ENCODE measurements at regions not wholly inside any gene's neighbourhood (a gene's known extent, or its start where the extent isn't known, plus 50 kb on each side); places are given as distances from the start of the nearest gene placed in this dataset.
"Not testable (repeated sequence)": the region's sequence is repeated elsewhere in the genome, so short reads cannot be mapped to it uniquely, and the experiment has no call there.

DNA sequence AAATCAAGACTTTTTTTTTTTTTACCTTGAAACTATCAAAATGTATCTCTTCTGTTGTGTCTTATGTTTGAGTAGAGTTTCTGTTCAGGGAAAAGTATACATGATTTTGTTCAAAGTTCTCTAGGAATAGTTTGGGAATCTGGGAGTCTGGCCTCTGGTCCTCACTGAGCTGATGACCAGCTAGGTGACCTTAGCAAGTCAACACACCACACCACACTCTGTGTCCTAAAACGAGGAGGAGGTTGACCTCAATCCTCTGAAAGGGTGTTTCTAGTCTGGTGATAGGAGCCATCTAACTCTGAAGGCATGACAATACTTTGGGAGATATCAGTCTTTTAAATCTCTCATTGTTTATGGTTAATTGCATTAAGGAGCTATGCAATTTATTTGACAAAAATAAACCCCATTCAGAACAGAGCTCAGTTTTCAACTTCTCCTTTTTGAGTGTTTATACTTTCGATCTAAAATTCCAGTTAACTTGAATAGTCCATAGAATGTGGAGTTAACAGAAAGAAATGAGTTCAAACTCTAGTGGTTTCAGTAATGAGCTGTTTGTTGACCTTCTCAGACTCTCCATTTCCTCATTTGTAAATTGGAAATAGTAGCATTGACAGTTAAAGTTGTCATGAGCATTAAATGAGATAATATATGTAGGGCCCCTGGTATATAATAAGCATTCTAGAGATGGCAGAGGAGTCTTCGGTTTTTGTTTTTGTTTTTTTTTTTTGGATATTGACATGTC, 112.2 kb upstream of the LRRN1 start:
- no peak for DNase-seq

DNA sequence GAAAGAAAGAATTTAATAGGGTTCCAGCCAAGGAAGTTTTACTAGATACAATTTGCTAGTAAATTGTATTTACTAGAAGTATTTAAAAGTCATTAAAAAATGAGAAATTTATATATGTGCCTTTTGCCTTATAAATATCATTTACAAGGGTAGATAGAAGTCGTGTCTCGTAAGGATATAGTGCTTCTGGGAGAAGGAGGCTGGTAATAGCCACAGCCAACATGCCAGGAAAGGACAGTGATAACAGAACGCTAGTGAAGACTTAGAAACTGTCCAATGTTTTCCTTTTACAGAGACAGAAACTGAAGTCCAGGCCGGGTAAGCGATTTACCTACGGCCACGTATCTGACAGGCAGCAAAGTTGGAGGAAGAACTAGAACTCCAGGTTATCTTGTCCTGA, 113.5 kb upstream of the LRRN1 start:
- DNase-seq: no peak

DNA sequence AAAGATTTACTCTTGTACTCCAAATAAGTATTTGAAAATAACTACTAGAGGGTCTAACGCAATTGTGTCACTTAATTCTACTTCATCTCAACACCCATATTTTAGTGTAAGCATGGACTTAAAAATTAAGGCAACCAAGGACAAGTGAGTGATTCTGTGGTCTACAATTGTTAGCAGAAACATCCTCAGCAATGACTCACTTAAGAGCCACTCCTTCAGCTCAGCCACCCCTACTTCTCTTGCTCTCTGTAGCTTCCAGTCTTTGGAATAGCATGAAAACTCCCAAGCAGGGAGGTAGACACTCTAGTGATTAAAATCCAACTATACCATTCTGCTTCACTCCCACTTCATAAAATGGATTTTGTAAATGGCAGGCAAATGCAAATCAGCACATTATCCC, 116.0 kb upstream of the LRRN1 start:
- DNase-seq: no peak

DNA sequence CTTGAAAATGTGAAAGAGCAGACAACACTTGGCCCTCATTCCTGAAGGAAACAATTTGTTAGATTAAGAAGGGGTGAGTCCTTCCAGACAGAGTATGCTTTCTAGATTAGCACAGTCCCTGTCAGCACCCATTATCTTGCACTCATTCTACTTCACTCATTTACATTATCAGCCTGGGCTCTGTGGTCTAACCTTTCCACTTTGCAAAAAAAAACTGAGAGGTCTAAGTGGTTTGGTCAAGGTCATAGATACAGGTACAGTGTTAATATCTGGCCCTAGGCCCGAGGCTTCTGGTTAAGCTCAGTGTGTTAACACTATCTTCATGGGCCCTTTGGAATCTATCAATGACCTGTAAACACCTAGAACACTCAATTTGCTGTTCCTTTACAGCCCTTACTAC, 123.4 kb upstream of the LRRN1 start:
- DNase-seq: no peak

DNA sequence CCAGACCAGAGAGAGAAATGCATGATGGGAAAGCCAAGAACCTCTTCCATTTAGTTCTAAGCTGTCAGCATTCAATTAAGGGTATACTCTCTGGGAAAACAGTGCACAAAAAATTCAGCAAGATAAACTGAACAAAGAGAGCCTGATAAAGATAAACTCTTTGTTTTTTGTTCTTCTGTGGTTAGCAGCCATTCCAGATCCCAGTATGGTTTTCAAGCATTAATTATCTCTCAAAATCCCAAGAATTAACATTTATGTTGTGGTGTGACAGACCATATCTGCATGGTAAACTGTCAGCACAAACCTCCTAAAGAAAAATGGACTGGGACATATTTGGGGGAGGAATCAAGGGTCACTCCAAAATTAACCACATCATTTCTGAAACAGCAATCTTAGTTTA, 124.0 kb upstream of the LRRN1 start:
- DNase-seq: no peak

DNA sequence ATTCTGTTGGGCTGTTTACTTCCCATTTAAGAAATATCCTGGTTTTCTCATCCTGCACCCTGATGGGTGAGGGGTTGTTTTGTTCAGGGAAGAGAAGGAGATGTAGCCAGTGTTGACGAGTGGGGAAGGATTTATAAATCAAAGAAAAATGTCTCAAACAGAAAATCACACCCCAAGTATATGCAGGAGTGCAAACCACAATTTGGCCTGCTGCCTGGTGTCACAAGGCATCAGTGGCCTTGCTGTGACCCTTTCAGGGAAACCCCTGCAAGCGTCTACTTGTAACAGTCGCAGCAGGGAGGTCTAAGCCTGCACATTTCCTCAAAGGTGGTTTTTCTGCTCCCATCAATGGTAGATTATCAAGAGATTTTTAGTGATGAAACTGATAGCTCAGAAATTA, 132.6 kb upstream of the LRRN1 start:
- no peak for DNase-seq

DNA sequence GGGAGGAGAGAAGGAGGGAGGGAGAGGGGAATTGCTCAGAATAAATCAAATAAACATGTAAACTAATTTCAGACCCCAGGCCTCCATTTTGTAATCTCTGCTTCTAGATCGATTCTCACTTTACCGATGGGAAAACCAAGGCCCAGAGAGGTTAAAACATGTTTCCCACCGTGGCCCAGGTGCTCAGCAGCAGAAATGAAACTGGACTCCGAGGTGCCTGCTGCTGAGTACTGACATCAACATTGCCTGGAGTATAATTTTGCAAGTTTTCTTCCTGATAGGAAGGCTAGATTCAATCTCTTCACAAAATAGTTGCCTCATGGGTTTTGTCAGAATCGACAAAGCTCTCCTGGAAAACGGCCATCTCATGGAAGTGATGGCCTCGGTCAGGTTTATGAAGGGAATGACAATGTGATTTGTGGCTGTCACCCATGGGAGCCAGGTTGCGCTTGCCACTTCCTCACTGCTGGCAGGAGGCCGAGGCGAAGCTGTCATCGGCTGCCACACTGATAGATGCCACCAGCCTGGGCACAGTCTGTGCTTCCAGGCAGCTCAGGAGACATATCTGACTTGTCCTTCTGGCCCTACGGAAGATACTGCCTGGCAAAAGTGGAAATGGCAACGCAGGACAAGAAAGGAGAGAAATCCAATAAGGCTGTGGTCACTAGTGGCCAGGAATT, 133.1 kb upstream of the LRRN1 start:
- no peak for DNase-seq

DNA sequence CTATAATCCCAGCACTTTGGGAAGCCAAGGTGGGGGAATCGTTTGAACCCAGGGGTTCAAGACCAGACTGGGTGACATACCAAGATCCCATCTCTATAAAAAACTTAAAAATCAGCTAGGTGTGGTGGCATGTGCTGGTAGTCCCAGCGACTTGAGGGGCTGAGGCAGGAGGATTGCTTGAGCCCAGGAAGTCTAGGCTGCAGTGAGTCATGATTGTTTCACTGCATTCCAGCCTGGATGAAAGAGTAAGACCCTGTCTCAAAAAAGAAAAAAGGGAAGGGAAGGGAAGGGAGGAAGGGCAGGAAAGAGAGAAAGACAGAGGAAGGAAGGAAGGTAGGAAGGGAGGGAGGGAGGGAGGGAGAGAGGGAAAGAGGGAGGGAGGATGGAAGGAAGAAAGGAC, 133.7 kb upstream of the LRRN1 start:
- no peak for DNase-seq

DNA sequence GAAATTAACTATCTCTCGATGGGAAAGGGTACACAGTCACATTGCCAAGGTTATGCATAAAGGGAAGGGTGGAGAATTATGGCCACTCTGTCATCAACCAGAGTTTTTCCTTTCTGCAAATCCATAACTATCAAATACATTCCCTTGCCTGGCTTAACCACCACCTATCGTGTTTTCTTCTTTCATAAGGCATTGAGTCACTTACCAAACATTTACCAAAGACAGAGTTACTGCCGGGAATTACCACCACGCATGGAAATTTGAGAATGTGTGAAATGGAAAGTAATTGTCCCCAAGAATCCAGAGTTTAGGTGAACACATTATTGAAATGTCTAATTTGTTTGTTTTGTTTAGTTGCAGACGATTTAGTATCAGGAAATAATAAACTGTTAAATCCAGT, 134.3 kb upstream of the LRRN1 start:
- no peak for DNase-seq

DNA sequence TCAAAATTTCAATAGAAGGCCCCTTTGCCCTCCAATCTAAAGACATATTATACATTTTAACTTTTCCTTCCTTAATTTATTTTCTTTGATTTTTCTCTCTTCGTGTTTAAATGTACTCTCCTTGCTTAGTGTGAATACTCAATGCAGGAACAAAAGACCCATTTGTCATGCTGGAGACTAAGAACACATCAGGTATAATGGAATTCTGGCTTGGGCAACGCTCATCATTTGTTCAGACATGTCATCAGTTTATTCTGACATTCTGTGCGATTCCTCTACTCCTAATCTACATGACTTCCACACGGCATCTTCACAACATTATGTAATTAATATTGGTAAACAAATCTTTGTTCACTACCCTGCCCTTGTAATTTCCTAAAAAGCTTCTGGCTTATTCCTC, 136.6 kb upstream of the LRRN1 start:
- no peak for DNase-seq

DNA sequence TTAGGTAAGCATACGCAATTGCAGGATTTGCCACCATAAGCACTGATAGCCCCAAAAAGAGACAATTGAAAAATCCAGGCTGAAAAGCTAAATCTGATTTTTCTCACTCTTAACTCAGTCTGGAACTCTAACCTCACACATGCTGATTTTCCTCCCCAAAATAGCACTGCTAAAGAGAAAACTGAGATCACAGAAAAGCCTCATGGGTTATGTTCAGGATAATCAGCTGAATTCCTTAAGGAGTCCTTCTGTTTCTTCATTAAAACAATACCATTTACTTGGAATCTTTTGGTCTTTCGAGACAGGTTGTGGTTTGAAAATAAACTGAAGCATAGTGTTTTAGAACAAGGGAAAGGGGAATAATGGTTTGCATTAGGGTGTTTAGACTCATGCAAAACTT, 144.3 kb upstream of the LRRN1 start:
- no peak for DNase-seq

DNA sequence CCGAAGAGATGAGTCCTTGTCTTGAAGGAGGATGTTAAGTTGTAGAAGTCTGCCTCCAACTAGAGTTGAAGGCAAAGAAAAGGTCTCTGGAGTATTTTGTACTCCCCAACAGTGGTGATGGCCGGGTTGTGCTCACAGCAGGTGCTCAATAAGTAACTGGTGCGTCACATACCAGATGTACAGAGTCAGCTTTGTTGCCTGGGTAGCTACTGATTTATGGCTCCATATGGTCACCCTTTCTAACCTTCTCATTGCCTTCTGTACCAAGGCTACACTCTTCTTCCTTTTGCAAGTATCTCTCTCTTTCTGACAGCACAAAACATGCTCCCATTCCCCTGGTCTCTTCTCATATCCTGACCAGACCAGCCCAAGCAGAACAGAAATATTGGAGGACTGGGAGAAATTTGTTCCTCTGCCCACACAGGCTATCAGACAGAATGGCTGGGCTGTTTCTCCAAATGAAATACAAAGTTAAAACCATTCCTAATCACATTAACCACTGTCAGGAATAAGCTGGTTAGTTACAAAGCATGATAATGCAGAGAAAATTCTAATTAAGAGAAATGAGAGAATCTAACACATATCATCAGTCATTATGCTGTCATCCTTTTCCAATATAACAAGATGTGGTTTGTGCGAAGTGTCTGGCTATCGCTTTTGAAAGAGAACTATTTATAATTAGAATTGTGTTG, 150.1 kb upstream of the LRRN1 start:
- DNase-seq: no peak

DNA sequence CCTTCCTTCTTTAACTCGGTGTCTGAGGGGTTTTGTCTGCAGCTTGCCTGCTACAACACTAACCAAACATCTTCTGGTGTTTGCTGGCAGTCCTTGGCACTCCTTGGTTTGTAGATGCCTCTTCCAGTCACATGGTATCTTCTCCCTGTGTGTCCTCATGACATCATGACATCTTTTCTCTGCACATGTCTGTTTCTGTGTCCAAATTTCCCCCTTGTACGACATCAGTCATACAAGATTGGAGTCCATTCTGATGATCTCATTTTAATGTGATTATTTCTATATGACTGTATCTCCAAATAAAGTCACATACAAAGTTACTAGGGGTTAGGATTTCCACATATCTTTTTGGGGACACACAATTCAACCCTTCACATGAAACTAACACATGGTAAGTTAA, 152.3 kb upstream of the LRRN1 start:
- no peak for DNase-seq

DNA sequence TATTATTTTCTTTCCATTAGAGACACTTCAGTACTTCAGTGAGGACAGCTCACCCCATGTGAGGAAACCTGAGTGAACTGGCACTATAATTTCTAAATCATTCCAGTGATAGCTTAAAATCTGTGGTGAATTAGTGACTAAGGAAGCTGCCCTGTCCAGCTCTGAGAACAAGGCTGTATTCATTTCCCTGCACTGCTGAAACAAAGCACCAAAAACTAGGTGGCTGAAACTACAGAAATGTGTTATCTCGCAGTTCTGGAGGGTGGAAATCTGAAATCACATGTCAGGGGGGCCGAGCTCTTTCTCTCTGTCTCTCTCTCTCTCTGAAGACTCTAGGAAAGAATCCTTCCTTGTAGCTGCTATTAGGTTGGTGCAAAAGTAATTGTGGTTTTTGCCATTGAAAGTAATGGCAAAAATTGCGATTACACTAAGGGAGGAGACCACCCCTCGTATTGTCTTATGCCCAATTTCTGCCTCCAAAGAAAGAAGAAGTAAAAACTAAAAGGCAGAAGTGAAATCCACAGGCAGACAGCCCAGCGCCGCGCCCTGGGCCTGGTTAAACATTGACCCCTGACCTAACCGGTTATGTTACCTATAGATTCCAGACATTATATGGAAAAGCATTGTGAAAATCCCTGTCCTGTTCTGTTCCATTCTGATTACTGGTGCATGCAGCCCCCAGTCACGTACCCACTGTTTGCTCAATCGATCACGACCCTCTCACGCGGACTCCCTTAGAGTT, 153.0 kb upstream of the LRRN1 start:
- not testable (repeated sequence) for DNase-seq

DNA sequence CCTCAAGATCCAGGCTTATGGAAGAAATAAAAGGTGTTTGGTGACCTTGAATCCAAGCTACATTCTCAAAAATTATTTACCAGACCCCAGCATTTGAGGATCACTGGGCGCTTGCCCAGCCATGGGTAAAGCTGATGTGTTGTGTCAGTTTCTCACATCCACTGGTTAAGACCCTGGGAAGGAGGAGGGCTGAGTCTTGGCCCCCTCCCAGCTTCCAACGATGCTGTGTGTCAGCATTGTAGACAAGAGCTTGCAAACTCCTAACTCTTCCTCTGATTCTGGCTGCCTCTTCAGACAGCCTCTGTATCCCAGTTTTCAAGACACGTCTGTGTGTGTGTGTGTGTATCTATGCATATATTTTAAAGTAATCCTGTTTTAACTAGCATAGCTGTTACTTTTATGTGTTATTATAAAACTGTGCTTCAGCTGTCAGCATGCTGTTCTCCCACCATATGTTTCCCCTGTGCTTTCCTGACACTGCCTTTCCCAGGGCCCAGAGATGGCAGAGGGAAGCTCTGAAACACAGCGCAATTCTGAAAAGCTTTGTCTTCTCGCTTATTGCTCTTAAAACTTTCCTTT, 157.3 kb upstream of the LRRN1 start:
- no peak for DNase-seq

DNA sequence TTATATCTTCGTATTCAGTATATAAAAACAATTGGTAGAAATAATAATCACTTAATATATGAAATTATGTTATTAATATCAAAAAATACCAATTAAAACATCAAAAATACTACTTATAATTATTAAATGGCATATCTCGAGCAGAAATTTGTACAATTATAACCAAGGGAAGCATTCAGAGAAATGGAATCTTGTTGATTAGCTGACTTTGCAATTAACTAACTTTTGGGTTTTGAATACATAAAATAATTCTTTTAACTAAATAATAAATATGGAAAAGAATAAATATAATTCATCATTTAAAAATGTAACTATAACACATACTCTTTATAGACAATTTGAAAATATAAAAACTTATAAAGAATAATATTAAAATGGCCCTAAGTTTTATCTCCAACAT, 160.2 kb upstream of the LRRN1 start:
- no peak for DNase-seq

DNA sequence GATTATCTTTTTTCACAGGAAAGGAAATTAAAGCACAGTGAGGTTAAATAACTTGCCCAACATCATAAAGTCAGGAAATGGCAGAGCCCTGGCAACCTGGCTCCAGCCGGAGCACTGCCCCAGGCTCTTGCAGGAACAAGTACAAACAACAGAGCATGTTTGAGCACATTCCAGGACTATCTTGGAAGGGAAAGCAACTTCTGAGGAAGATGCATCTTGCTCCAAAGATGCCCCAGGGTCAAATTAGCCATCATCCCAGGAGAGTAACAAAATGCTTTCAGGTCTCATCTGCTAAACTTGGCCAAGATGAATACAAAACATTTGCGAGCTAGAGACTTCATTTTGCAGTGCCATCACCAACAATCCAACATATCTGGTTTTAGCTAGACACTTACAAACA, 162.4 kb upstream of the LRRN1 start:
- no peak for DNase-seq

DNA sequence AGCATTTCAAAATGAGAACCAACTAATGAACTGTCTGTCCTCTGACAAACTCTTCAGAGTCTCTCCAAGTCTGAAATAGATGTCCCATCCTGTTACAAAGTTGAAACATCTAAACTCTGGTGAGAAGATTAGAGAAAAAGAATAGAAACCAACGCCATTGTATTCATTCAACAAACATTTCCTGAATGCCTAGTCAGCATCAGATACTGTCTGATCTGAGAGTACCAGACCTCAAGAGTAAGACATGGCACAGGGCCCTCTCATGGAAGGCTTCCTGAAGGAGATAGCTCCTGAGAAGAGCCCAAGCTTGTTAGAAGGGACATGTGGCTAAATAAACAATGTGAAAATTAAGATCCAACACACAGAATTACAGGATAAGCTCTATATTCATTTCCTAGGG, 164.1 kb upstream of the LRRN1 start:
- DNase-seq: no peak

DNA sequence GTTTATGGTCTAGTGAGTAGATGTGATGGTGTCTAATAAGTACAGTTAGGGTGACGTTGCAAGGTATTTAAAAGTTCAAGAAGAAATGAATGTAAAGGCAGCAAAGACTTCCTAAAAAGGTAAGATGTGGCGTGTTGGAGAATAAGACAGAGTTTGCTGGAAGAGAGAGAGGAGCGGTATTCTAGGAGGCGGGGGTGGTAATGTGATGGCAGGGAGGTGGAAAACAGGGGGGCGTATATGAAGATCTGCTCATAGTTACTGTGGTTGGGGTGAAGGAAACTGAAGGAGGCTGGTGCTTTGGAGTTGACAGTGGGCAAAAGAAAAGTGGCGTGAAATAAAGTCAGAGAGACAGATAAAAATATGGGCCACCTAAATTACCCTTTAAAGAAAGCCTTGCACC, 164.9 kb upstream of the LRRN1 start:
- DNase-seq: no peak

DNA sequence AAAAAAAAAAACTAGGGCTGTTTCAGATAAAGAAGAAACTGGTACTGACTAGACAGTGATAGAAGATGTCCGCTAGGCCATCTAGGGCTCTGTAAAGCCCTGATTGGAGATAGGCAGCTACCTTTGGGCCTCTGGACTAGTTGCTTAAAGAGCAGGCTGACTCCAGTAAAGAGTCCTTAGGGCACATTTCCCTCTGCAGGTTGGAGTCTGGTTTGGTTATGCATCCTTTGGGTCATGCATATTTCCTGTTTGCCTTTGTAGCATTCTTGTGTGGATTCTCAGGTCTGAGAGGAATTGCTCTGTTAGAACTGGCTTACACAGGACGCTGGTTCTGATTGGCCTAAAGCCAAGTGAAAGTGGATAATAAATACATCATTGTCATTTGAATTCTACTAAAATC, 165.5 kb upstream of the LRRN1 start:
- no peak for DNase-seq

DNA sequence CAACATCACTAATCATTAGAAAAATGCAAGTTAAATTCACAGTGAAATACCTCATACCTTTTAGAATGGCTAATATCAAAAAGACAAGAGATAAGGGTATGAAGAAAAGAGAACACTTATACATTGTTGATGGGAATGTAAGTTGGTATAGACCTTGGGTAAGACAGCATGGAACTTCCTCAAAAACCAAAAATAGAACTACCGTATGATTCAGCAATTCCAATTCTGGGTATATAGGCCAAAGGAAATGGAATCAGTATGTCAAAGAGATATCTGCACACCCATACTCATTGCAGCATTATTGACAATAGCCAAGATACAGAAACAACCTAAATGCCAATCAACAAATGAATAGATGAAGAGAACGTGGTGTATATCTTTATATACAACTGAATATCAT, 166.8 kb upstream of the LRRN1 start:
- peak in 1 of 2 donors; percentile 0 for DNase-seq

DNA sequence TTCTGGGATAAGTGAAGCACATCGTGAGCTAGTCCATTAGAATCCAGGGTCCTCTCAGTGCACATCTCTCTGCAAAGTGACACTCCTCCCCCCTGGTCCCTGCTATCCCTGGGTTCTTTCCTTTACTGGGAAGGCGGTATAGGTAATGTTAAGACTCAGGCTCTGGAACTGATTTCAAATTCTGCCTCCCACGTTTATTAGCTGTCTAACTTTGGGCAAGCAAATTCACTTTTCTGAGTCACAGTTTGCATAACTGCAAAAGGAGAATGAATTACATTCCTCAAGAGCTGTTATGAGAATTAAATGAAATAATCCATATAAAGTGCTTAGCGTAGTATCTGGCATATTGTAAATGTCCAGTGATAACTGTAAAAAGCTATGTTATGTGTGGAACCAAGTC, 168.1 kb upstream of the LRRN1 start:
- DNase-seq: no peak

DNA sequence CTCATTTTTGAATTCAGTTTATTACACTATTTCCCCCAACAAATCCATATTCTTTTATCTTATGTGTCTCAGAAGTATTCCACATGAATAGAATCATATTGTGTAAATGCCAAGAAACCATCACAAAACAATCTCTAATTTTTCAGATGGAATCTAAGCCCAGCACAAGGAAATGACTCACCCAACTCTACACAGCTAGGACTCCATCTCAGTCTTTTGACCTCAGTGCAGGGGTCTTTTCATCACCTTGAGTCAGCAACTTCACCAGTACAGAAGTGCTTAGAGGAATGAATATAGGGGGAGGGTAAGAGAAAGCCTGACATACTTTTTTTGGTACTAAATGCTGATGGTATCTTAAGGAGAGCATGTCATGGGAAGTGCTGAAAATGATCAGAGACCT, 169.3 kb upstream of the LRRN1 start:
- no peak for DNase-seq
